H1 (cell line): ENCODE measurements at regions not wholly inside any gene's neighbourhood (a gene's known extent, or its start where the extent isn't known, plus 50 kb on each side); places are given as distances from the start of the nearest gene placed in this dataset.

ENCODE experiments used
- CTCF ChIA-PET: fragments of 300-600 bp; sonication (Branson Sonifier 250); formaldehyde crosslinking; loops from one replicate; lab custom pipeline; 2021; ENCODE audit not compliant: partially characterized antibody; lab: Charles Lee
- POLR2A ChIA-PET: fragments of 300-600 bp; sonication (Branson Sonifier 250); formaldehyde crosslinking; loops from one replicate; lab custom pipeline; 2021; ENCODE audit warnings: inconsistent platforms; ENCODE audit not compliant: partially characterized antibody; lab: Charles Lee
- DNase-seq, 2 experiments: peaks; one replicate each; pipeline versions ENCODE4 v3.0.0 to v3.0.0-alpha.2; 2010 to 2022; ENCODE audit warnings: low spot score in 2 of 2, low read depth in 1 of 2, mixed read lengths in 1 of 2
- FAIRE-seq: peaks from 2 replicates; lab custom pipeline; 2011; peaks lifted over from hg19 to GRCh38; lab: Jason Lieb, UNC
- H2AFZ ChIP-seq: 2 replicates; pipeline ENCODE4 v1.8.1; 2012; ENCODE audit warnings: low read length, inconsistent platforms
- H2AK5ac ChIP-seq: 2 replicates; pipeline ENCODE4 v1.6.1; 2013; ENCODE audit warnings: low read depth, low read length
- H2BK120ac ChIP-seq: replicated peaks from 2 replicates; pipeline ENCODE3; 2013; ENCODE audit warnings: low read depth, low read length, inconsistent platforms
- H2BK12ac ChIP-seq: 2 replicates; pipeline ENCODE4 v1.6.1; 2013; ENCODE audit warnings: low read depth, low read length
- H2BK15ac ChIP-seq: 2 replicates; pipeline ENCODE4 v1.6.1; 2013; ENCODE audit warnings: low read length
- H2BK20ac ChIP-seq: 2 replicates; pipeline ENCODE4 v1.6.1; 2013; ENCODE audit warnings: low read length
- H2BK5ac ChIP-seq: 2 replicates; pipeline ENCODE4 v1.6.1; 2013; ENCODE audit warnings: low read depth, low read length
- H3K14ac ChIP-seq: 2 replicates; pipeline ENCODE4 v1.6.1; 2013; ENCODE audit warnings: inconsistent platforms; ENCODE audit not compliant: insufficient read length
- H3K18ac ChIP-seq: 2 replicates; pipeline ENCODE4 v1.6.1; 2013; ENCODE audit warnings: low read length; ENCODE audit errors: extremely low read depth
- H3K23ac ChIP-seq: 2 replicates; pipeline ENCODE4 v1.6.1; 2013; ENCODE audit warnings: inconsistent platforms; ENCODE audit not compliant: insufficient read length
- H3K23me2 ChIP-seq: 2 replicates; pipeline ENCODE4 v1.6.1; 2013; ENCODE audit warnings: low read depth, low read length
- H3K27ac ChIP-seq: 2 replicates; pipeline ENCODE4 v1.6.1; 2011; ENCODE audit warnings: low read depth, low read length, inconsistent platforms
- H3K27me3 ChIP-seq, 4 experiments: replicated peaks in 1 of 4; 1 replicate in 1 of 4; 2 replicates in 3 of 4; pipeline versions ENCODE4 v1.6.1 to v1.8.1; 2011 to 2013; ENCODE audit warnings: low read length in 3 of 4, mild to moderate bottlenecking in 3 of 4, inconsistent platforms in 2 of 4, mixed read lengths in 2 of 4, moderate library complexity in 1 of 4; ENCODE audit not compliant: control insufficient read depth in 3 of 4, insufficient read depth in 3 of 4; ENCODE audit errors: extremely low read depth in 1 of 4
- H3K36me3 ChIP-seq, 4 experiments: 2 replicates each; pipeline versions ENCODE4 v1.6.1 to v1.8.1; 2011 to 2013; ENCODE audit warnings: mild to moderate bottlenecking in 4 of 4, low read length in 3 of 4, moderate library complexity in 2 of 4, control low read depth in 1 of 4, inconsistent platforms in 1 of 4; ENCODE audit not compliant: insufficient read depth in 4 of 4, control insufficient read depth in 2 of 4
- H3K4ac ChIP-seq: replicated peaks from 2 replicates; pipeline ENCODE3; 2013; ENCODE audit warnings: low read length, low read depth, mixed read lengths, inconsistent platforms; ENCODE audit not compliant: insufficient read length
- H3K4me1 ChIP-seq, 4 experiments: replicated peaks in 1 of 4; 1 replicate in 1 of 4; 2 replicates in 3 of 4; pipeline versions ENCODE4 v1.6.1 to v1.8.1; 2011 to 2013; ENCODE audit warnings: low read length in 3 of 4, inconsistent platforms in 2 of 4, mixed read lengths in 1 of 4; ENCODE audit not compliant: insufficient read depth in 4 of 4, control insufficient read depth in 3 of 4
- H3K4me2 ChIP-seq, 2 experiments: 2 replicates each; pipeline versions ENCODE4 v1.6.1 to v1.8.1; 2011 to 2013; ENCODE audit warnings: low read depth in 2 of 2, low read length in 2 of 2, control low read depth in 1 of 2, inconsistent platforms in 1 of 2, mild to moderate bottlenecking in 1 of 2; ENCODE audit not compliant: insufficient read depth in 1 of 2
- H3K4me3 ChIP-seq, 4 experiments: fragments of 200-600, 300-600 bp in 1 of 4; sonication (generic), shearing (Covaris generic), sonication (Bioruptor Twin) in 1 of 4; 2 replicates each; pipeline versions ENCODE4 v1.5.1 to v1.8.1; 2011 to 2016; ENCODE audit warnings: low read length in 4 of 4, low read depth in 3 of 4, control low read depth in 2 of 4, inconsistent platforms in 2 of 4, mild to moderate bottlenecking in 2 of 4, mixed read lengths in 1 of 4, moderate library complexity in 1 of 4; ENCODE audit not compliant: insufficient read depth in 2 of 4; ENCODE audit errors: extremely low read depth in 1 of 4
- H3K56ac ChIP-seq: replicated peaks from 2 replicates; pipeline ENCODE3; 2013; ENCODE audit warnings: low read depth, mild to moderate bottlenecking, mixed read lengths, low read length, inconsistent platforms; ENCODE audit not compliant: insufficient read length
- H3K79me1 ChIP-seq: 2 replicates; pipeline ENCODE4 v1.6.1; 2013; ENCODE audit warnings: low read depth, low read length, control low read depth
- H3K79me2 ChIP-seq, 2 experiments: 2 replicates each; pipeline versions ENCODE4 v1.6.1 to v1.8.1; 2012 to 2013; ENCODE audit warnings: low read length in 2 of 2, mild to moderate bottlenecking in 2 of 2, inconsistent platforms in 1 of 2; ENCODE audit not compliant: insufficient read depth in 2 of 2, control insufficient read depth in 1 of 2
- H3K9ac ChIP-seq, 4 experiments: replicated peaks in 1 of 4; 1 replicate in 1 of 4; 2 replicates in 3 of 4; pipeline versions ENCODE4 v1.6.1 to v1.8.1; 2011 to 2013; ENCODE audit warnings: low read depth in 3 of 4, low read length in 3 of 4, control low read depth in 2 of 4, mild to moderate bottlenecking in 2 of 4, moderate library complexity in 2 of 4, inconsistent platforms in 1 of 4; ENCODE audit errors: extremely low read depth in 1 of 4
- H3K9me3 ChIP-seq, 2 experiments: 2 replicates each; pipeline versions ENCODE4 v1.6.1 to v1.8.1; 2012 to 2013; ENCODE audit warnings: mild to moderate bottlenecking in 2 of 2, moderate library complexity in 2 of 2, control low read depth in 1 of 2, inconsistent platforms in 1 of 2, low read depth in 1 of 2, low read length in 1 of 2, mixed read lengths in 1 of 2; ENCODE audit not compliant: insufficient read depth in 2 of 2
- H4K20me1 ChIP-seq, 2 experiments: replicated peaks in 1 of 2; 2 replicates each; pipeline versions ENCODE3 to v1.8.1; 2011 to 2013; ENCODE audit warnings: inconsistent platforms in 2 of 2, low read length in 2 of 2, mild to moderate bottlenecking in 1 of 2; ENCODE audit not compliant: insufficient read depth in 2 of 2, control insufficient read depth in 1 of 2
- H4K5ac ChIP-seq: 2 replicates; pipeline ENCODE4 v1.6.1; 2013; ENCODE audit warnings: low read length, low read depth, mixed read lengths, inconsistent platforms; ENCODE audit not compliant: insufficient read length
- H4K8ac ChIP-seq: 2 replicates; pipeline ENCODE4 v1.8.0; 2013; ENCODE audit warnings: mild to moderate bottlenecking, moderate library complexity, low read length, inconsistent platforms; ENCODE audit not compliant: insufficient read depth; ENCODE audit errors: extremely low read depth
- H4K91ac ChIP-seq: replicated peaks from 2 replicates; pipeline ENCODE3; 2013; ENCODE audit warnings: low read length, mixed read lengths, inconsistent platforms; ENCODE audit not compliant: insufficient read length
- CBX5 ChIP-seq: fragments of 300-800, 300-1000 bp; sonication (generic); IDR thresholded peaks from 2 replicates; pipeline ENCODE4 v1.7.1; 2016; ENCODE audit warnings: antibody characterized with exemption, low read length, low read depth
- EP300 ChIP-seq, 2 experiments: IDR thresholded peaks; 1 replicate in 1 of 2; 2 replicates in 1 of 2; pipeline ENCODE4 v1.6.1; 2011 to 2012; ENCODE audit warnings: low read depth in 2 of 2, low read length in 2 of 2, mild to moderate bottlenecking in 2 of 2, borderline replicate concordance in 1 of 2, inconsistent platforms in 1 of 2, moderate library complexity in 1 of 2
- MAFK ChIP-seq: IDR thresholded peaks from 2 replicates; pipeline ENCODE4 v1.6.1; 2012; ENCODE audit warnings: low read depth, mild to moderate bottlenecking, improper control_type of control experiment, low read length
- RBBP5 ChIP-seq: IDR thresholded peaks from 2 replicates; pipeline ENCODE4 v1.7.1; 2012; ENCODE audit warnings: low read depth, mild to moderate bottlenecking, inconsistent platforms, low read length, moderate library complexity, borderline replicate concordance
- SIX5 ChIP-seq: IDR thresholded peaks from 2 replicates; pipeline ENCODE4 v1.6.1; 2011; ENCODE audit warnings: mild to moderate bottlenecking, low read depth, low read length
- SP1 ChIP-seq: IDR thresholded peaks from 2 replicates; pipeline ENCODE4 v1.6.1; 2011; ENCODE audit warnings: low read depth, low read length
- SP4 ChIP-seq: IDR thresholded peaks from 2 replicates; pipeline ENCODE4 v1.6.1; 2012; ENCODE audit warnings: low read length, inconsistent platforms
- WGBS, 2 experiments: shearing (Covaris generic) in 1 of 2; methylation state at CpG; one replicate each; pipeline versions ENCODE4 v1.1.6 to v1.1.7; 2013 to 2015; ENCODE audit warnings: low lambda C conversion rate in 2 of 2, mixed read lengths in 2 of 2, inconsistent platforms in 1 of 2, low coverage in 1 of 2, missing lambda C conversion rate in 1 of 2; ENCODE audit not compliant: insufficient replicate concordance in 2 of 2, insufficient coverage in 1 of 2, insufficient read length in 1 of 2; ENCODE audit errors: extremely low coverage in 1 of 2, missing lambda C conversion rate in 1 of 2; 5-methylcytosine and 5-hydroxymethylcytosine counted together
- TF ChIP-seq, protein P1 (sequence below): IDR thresholded peaks from 2 replicates; pipeline ENCODE4 v1.6.1; 2011; ENCODE audit warnings: low read length, improper control_type of control experiment

DNA sequence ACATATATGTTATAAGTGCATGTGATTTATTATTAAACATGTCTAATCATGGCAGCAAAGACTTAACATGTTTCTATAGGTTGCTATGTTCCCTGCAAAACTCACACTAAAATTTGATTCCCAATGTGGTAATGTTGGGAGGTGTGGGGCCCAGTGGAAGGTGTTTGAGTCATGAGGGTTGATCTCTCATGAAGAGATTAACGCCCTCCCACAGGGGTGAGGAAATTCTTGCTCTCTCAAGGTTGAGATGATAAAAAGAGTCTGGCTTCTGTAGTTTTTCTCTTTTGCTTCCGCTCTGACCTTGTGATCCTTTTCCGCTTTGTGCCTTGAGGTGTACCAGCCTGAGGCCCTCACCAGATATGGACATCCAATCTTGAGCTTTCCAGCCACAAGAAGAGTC lies 737.5 kb upstream of the SLITRK5 start:
- Histone ChIP-seq H4K8ac (no peak overlapping the region), H2BK120ac (peak overlapping the region; percentile 10), H4K20me1 (no peaks in the 10 kb centered on the region), H3K14ac (no peak overlapping the region), H3K27me3 (no peaks in the 10 kb centered on the region), H3K9ac (no peak overlapping the region), H3K79me1 (no peaks in the 10 kb centered on the region), H3K4me3 (no peak overlapping the region), H2BK5ac (peak overlapping the region; percentile 15; the same call in 1 of the 2 replicates), H3K56ac (no peak overlapping the region), H2BK15ac (no peak overlapping the region), H3K23ac (no peak overlapping the region), H3K36me3 (no peaks in the 10 kb centered on the region), H3K4ac (no peak overlapping the region), H4K5ac (no peak overlapping the region), H3K18ac (no peak overlapping the region), H2AK5ac (no peak overlapping the region), H4K91ac (no peak overlapping the region), H2BK12ac (no peak overlapping the region), H2BK20ac (no peak overlapping the region), H3K79me2 (no peaks in the 10 kb centered on the region), H3K9me3 (no peaks in the 10 kb centered on the region), H3K27ac (no peak overlapping the region; the same call in 1 of the 2 replicates), H3K4me1 (peaks cover 0 to 5% (median 2%) of the 10 kb centered on the region in 4 experiments; a peak in 3 of 7 replicates), H3K23me2 (no peaks in the 10 kb centered on the region), H2AFZ (no peak overlapping the region), H3K4me2 (no peak overlapping the region)
- ChIA-PET CTCF (no interaction called here), POLR2A (no interaction called here)
- TF ChIP-seq RBBP5 (no peak), EP300 (IDR thresholded peaks at IDR 0.05; ENCODE audit: borderline replicate concordance in 1 of 2, low read depth in 2 of 2, low read length in 2 of 2) (no peak), SP4 (no peak), SP1 (no peak), CBX5 (no peak), MAFK (no peak), SIX5 (no peak)
- TF ChIP-seq, protein P1, sequence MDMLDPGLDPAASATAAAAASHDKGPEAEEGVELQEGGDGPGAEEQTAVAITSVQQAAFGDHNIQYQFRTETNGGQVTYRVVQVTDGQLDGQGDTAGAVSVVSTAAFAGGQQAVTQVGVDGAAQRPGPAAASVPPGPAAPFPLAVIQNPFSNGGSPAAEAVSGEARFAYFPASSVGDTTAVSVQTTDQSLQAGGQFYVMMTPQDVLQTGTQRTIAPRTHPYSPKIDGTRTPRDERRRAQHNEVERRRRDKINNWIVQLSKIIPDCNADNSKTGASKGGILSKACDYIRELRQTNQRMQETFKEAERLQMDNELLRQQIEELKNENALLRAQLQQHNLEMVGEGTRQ: no peak
- no peak for DNase-seq
- WGBS, 2 experiments: 76% methylated on average over 3 of the region's 3 CpGs; no CpG with 5 or more reads in 1 of the 2 experiments
- no peak for FAIRE-seq
